ENCODE measurements at regions not wholly inside any gene's neighbourhood (a gene's known extent, or its start where the extent isn't known, plus 50 kb on each side); places are given as distances from the start of the nearest gene placed in this dataset.

GRCh38 chr13:33471204-33471603 is 185.6 kb upstream of the STARD13 start:
- TF ChIP-seq ZNF274 (IDR thresholded peaks at IDR 0.05; ENCODE audit: low read depth, low read length) = no peak
- no peak for TF ChIP-seq SUZ12 (IDR thresholded peaks at IDR 0.05; ENCODE audit: extremely low read depth, insufficient read depth, insufficient read length)
- no peak for TF ChIP-seq YY1 (IDR thresholded peaks at IDR 0.05; ENCODE audit: insufficient read depth, insufficient read length)

All from NT2/D1 (cell line).